ENCODE measurements at regions not wholly inside any gene's neighbourhood (a gene's known extent, or its start where the extent isn't known, plus 50 kb on each side); places are given as distances from the start of the nearest gene placed in this dataset.

- TF ChIP-seq POLR2A (IDR thresholded peaks at IDR 0.05) (no peak), CTCF (IDR thresholded peaks at IDR 0.05) (no peak), EP300 (IDR thresholded peaks at IDR 0.05) (no peak)
Measured at GRCh38 chr4:23213198-23213597, 520.5 kb downstream of the GBA3 start.
